ENCODE measurements at regions not wholly inside any gene's neighbourhood (a gene's known extent, or its start where the extent isn't known, plus 50 kb on each side); places are given as distances from the start of the nearest gene placed in this dataset.

DNA sequence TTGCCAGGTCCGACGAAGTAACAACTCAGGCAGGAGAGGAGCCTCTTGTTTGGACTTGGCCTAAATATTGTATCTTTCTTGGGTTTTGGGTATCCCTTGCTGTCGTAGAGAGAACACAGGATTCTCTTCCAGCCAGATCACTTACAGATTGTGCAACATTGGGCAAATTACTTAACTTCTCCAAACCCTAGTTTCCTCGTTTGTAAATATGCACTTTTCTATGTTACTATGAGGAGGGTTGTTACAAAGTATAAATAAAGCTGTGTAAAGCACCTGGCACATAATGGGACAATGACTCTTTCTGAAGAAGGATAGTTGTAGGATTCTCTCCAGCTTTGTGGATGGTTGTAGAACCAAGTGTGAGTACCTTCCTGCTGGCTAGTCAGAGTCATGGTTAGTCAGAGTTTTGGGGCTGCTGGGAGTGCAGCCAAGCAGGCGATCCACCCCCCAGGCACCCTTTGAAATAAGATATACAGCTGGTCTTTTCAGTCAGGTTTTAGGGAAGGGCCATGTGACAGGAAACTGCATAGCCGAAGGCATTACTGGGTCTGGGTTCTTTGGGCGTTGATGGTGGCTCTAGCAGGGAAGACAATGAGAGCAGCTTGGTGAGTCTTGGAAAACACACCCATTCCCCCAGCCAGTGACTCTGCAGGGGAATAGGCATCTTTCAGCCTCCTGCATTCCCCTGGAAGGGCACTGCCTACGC is 49.9 kb upstream of the GDNF start:
- ChIA-PET POLR2A (no interaction called here), CTCF (interaction anchor here (0.7 kb wide), 1 partner anchor 114 kb away, joined by 3 read pairs; no protein-coding TSS in a partner anchor)
- no peak overlapping the region for H3K4me3 ChIP-seq (ENCODE audit: low read depth, low read length)
- H3K36me3 ChIP-seq (ENCODE audit: control insufficient read depth in 2 of 2, insufficient read depth in 1 of 2, low read length in 2 of 2), result no peaks in the 10 kb centered on the region
- H3K4me1 ChIP-seq (ENCODE audit: control insufficient read depth, insufficient read depth, low read length), result no peaks in the 10 kb centered on the region
- no peak overlapping the region for H3K27ac ChIP-seq (ENCODE audit: extremely low read depth, low read depth, low read length)
- TF ChIP-seq ZNF416 (tag by site-specific recombination; IDR thresholded peaks at IDR 0.05) (no peak), ZNF18 (tag by site-specific recombination; IDR thresholded peaks at IDR 0.05) (no peak), ZNF211 (tag by site-specific recombination; IDR thresholded peaks at IDR 0.05; ENCODE audit: low read depth) (no peak), ZNF549 (tag by site-specific recombination; IDR thresholded peaks at IDR 0.05) (no peak), IKZF3 (tag by site-specific recombination; IDR thresholded peaks at IDR 0.05) (no peak), ZNF146 (tag by site-specific recombination; IDR thresholded peaks at IDR 0.05) (no peak), ZNF701 (tag by site-specific recombination; IDR thresholded peaks at IDR 0.05) (no peak), TRIM28 (IDR thresholded peaks at IDR 0.05; ENCODE audit: borderline replicate concordance, low read length) (no peak), ZNF777 (tag by site-specific recombination; IDR thresholded peaks at IDR 0.05; ENCODE audit: borderline replicate concordance) (no peak), ZNF23 (tag by site-specific recombination; IDR thresholded peaks at IDR 0.05; ENCODE audit: borderline replicate concordance) (no peak), ZNF768 (tag by site-specific recombination; IDR thresholded peaks at IDR 0.05) (no peak), ZNF530 (tag by site-specific recombination; IDR thresholded peaks at IDR 0.05; ENCODE audit: low read depth) (no peak), PRDM2 (tag by site-specific recombination; IDR thresholded peaks at IDR 0.05; ENCODE audit: borderline replicate concordance) (no peak), SP2 (tag by site-specific recombination; IDR thresholded peaks at IDR 0.05) (no peak), ZNF423 (tag by site-specific recombination; IDR thresholded peaks at IDR 0.05) (no peak), WT1 (tag by site-specific recombination; IDR thresholded peaks at IDR 0.05) (no peak), HOXC10 (CRISPR knock-in tag; IDR thresholded peaks at IDR 0.05) (no peak), ZNF138 (tag by site-specific recombination; IDR thresholded peaks at IDR 0.05; ENCODE audit: borderline replicate concordance) (no peak)
- H3K9me3 ChIP-seq (ENCODE audit: control insufficient read depth, insufficient read depth, low read depth, low read length), result no peaks in the 10 kb centered on the region

Measured in HEK293 (cell line).